Choroid plexus epithelial cell (primary cell): ENCODE measurements at regions not wholly inside any gene's neighbourhood (a gene's known extent, or its start where the extent isn't known, plus 50 kb on each side); places are given as distances from the start of the nearest gene placed in this dataset.

Experiments used
- DNase-seq: peaks from one replicate; pipeline ENCODE4 v3.0.0-alpha.2; 2010; ENCODE audit warnings: low read depth
- H3K4me3 ChIP-seq: 2 replicates; pipeline ENCODE4 v1.5.1; 2011; ENCODE audit warnings: low read depth, mild to moderate bottlenecking, control low read depth, low read length, moderate library complexity
- CTCF ChIP-seq: conservative IDR thresholded peaks from 2 replicates; pipeline ENCODE4 v1.5.1; 2011; ENCODE audit warnings: low read depth, mild to moderate bottlenecking, control low read depth, inconsistent platforms, low read length, moderate library complexity

DNA sequence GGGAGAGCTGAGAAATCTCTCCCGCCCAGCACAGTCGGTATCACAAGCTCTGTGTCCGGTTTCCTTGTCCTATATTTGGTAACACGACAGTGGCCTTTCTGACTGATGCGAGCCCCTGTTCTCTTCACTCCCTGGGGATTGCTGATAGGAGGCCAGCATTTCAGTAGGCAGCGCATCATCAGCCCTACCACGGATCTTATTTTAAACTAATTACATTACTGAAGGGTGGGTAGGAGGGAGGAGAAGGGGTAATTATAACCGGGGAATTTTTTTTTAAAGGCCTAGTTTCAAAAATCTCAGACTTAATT lies 125.6 kb upstream of the LGALSL start:
- no peak for TF ChIP-seq CTCF
- H3K4me3 ChIP-seq = no peak overlapping the region
- DNase-seq = no peak

DNA sequence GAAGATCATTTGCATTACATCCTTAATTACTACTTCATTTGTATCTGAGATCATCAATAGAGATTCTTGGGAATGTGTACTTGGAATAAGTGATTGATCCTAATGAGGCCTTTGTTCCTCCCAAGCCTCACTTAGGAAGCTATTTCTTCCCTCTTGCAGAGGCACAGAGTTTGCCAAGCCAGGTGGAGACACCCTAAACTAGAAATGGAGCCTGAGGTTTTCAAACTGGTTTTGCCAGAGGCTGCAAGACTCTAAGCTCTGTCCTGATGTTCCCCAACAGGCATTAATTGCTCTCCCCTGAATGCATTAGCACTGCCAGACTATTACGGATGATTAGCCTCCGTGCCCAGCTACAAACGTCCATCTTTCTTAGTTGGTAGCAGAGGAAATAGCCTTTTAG lies 125.2 kb upstream of the LGALSL start:
- no peak for DNase-seq
- H3K4me3 ChIP-seq = no peak overlapping the region
- no peak for TF ChIP-seq CTCF

- DNase-seq = no peak
- H3K4me3 ChIP-seq = no peak overlapping the region
- no peak for TF ChIP-seq CTCF
Observed at GRCh38 chr2:64329848-64330247, 124.1 kb upstream of the LGALSL start.

- DNase-seq = peak; percentile 95
- peak; percentile 91 for TF ChIP-seq CTCF
- peak overlapping the region; percentile 40 for H3K4me3 ChIP-seq
Observed at GRCh38 chr2:64330281-64331113, 123.5 kb upstream of the LGALSL start.

DNA sequence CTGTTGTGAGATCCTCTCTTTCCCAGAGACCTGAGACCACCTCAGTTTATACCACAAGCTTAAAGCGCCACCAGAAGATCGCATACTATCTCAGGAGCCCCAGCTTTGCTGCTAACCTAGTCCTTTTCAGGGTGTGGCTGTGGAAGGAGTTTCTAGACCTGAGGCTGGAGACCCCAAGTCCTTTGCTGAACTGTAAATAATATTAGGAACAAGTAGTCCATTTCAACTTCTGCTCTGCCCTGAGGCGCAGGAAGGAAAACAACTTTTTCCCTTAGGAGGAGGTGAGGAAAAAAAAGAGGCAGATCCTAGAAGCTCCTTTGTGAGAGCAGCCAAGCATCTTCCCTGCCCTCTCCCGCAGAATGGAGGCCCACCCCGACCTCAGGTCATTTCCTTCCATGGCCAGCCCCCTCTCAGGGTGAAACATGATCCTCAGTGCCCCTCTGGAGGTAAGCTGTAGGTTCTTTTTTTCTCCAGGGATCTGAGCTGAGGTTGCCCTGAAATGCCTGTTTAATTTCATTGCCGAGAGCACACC lies 122.8 kb upstream of the LGALSL start:
- no peak overlapping the region for H3K4me3 ChIP-seq
- no peak for DNase-seq
- no peak for TF ChIP-seq CTCF

- no peak overlapping the region for H3K4me3 ChIP-seq
- TF ChIP-seq CTCF = no peak
- DNase-seq = peak; percentile 15
Observed at GRCh38 chr2:64331849-64332699, 121.9 kb upstream of the LGALSL start.

- no peak for TF ChIP-seq CTCF
- DNase-seq = no peak
- no peak overlapping the region for H3K4me3 ChIP-seq
Observed at GRCh38 chr2:64336171-64336570, 117.8 kb upstream of the LGALSL start.
